GM21737 (cell line): ENCODE measurements at regions not wholly inside any gene's neighbourhood (a gene's known extent, or its start where the extent isn't known, plus 50 kb on each side); places are given as distances from the start of the nearest gene placed in this dataset.
"Not testable (repeated sequence)": the region's sequence is repeated elsewhere in the genome, so short reads cannot be mapped to it uniquely, and the experiment has no call there.

Experiments
- ATAC-seq: cut with Tn5 transposase; IDR thresholded peaks from one replicate; pipeline ENCODE4 v1.9.1; 2021; ENCODE audit warnings: mild to moderate bottlenecking, moderate library complexity; ENCODE audit not compliant: unreplicated experiment

DNA sequence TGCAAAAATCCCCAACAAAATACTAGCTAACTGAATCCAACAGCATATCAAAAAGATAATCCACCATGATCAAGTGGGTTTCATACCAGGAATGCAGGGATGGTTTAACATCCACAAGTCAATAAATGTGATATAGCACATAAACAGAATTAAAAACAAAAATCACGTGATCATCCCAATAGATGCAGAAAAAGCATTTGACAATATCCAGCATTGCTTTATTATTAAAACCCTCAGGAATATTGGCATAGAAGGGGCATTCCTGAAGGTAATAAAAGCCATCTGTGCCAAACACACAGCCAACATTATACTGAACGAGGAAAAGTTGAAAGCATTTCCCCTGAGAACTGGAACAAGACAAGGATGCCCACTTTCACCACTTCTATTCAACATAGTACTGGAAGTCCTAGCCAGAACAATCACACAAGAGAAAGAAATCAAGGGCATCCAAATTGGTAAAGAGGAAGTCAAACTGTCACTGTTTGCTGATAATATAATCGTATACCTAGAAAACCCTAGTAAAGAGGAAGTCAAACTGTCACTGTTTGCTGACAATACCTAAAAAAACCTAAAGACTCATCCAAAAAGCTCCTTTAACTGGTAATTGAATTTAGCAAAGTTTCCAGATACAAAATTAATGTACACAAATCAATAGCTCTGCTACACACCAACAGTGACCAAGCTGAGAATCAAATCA is 109.8 kb downstream of the RNASET2 start:
- ATAC-seq = not testable (repeated sequence)

DNA sequence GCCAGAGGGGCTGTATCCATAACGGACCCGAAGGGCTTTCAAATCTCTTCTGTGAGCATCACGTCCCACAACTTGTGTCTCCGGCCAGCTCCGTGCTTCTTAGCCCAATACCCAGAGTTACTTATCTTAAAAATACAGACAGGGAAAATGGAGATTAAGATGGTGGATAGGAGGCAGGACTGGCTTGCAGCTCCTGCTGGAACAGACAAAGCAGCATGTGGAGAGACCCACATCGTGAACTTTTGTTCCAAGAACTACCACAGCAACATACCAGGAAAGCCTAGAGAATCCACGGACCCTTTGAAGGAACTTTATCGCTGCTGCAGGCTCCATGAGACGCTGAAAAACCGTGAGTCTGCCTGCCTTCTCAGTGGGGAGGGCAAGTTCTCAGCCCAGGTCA is 113.7 kb downstream of the RNASET2 start:
- ATAC-seq = no peak

DNA sequence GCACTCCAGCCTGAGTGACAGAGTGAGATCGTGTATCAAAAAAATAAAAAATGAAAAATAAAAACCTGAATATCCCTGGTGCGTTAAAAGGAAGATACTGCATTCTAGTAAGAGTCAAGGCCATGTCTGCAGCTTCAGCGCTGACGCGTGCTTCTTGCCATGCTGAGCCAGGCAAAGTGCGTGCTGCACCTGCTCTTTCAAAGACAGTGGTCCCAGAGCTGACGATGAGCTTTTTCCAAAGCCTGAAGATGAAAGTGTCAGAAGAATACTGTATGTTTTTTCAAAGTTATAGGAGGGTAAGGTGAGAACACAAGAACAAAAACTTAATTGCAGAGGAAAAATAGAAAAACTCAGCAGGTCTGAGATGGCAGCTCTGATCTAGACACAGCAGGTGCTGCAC is 115.1 kb downstream of the RNASET2 start:
- ATAC-seq = no peak

GRCh38 chr6:166839569-166839968 is 116.8 kb downstream of the RNASET2 start:
- ATAC-seq = no peak

- no peak for ATAC-seq
Observed at GRCh38 chr6:166838987-166839386, 117.4 kb downstream of the RNASET2 start.

DNA sequence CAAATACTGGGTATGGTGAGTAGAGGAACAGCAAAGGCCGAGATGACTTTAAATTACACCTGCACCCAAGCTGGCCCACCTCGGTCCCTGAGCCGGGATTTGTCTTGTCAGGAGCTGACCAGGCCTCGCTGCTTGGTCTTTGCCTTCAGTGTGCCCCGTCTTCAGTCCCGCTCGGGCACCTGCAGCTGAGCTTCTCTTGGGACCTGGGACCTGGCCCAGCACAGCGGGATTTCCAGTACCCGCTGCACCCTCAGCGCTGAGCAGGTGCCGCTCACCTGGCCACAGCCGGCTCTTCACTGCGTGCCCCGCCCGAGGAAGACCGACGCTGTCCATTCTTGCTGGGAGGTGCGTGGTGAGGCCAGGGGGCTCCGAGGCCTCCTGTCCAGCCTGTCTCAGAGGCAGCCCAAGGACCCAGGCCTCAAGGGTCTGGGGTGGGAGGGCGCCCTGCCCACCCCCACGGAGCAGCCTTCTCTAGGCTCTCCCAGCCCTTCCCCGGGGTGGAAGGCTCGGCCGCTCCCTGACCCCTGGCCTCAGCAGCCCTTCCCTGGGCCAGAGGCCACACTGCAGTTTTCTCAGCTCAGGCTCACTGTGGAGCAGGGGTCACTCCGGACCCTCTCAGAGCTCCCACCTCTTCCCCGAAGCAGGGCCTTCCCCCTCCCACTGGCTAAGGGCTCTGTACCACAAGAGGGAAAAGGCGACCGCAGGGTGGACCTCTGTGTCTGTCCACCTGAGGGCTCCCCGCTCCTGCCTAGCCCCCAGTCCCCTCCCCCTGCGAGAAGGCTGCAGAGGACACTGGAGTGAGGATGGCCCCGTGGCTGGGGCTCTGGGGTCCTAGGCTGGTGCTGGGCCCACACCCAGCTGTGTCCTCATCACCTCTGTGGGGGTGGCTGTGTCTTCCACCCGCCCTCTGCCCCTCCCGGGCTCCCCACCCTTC is 119.3 kb downstream of the RNASET2 start:
- ATAC-seq = no peak

- no peak for ATAC-seq
Observed at GRCh38 chr6:166834049-166834448, 122.3 kb downstream of the RNASET2 start.

GRCh38 chr6:166830891-166831363 is 125.4 kb downstream of the RNASET2 start:
- peak; percentile 14 for ATAC-seq

GRCh38 chr6:166830185-166830890 is 126.0 kb downstream of the RNASET2 start:
- ATAC-seq = peak; percentile 86

DNA sequence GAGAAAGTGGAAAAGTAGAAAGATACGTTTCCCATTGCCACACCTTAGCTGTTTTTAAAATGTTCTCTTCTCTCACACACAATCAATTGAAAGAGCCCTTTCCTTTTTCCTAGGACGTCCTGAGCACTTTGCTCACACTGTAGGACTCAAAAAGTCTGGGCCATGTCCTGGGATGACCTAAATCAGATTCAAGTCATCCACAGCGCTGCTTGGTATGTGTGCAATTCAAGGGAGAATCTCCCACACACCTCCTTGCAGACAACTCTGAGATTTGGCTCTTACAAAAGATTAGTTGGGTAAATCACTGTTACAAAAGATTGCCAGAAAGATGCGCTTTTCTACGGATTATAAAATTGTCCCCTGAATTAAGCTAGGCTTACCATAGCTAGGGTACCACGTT is 130.1 kb downstream of the RNASET2 start:
- no peak for ATAC-seq

DNA sequence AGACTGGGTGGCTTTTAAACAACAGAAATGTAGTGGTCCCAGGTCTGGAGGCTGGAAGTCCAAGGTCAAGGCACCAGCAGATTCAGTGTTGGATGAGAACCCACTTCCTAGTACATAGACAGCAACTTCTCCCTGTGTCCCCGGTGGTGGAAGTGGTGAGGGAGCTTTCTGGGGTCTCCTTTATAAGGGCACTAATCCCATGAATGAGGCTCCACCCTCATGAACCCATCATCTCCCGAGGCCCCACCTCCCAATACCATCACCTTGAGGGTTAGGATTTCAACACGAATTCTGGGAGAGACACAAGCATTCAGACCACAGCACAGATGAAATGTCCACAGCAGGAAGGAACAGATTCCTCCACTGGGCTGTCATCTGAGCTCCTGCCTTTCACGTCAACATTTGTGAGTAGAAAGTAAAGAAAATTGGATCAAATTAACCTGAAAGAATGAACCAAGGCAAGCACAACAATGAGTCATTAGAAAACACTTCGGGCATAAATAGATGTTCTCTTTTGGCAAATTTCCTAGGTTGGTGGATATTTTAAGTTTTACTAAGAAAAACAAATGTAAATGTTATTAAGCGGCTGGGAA is 130.7 kb downstream of the RNASET2 start:
- ATAC-seq = no peak

DNA sequence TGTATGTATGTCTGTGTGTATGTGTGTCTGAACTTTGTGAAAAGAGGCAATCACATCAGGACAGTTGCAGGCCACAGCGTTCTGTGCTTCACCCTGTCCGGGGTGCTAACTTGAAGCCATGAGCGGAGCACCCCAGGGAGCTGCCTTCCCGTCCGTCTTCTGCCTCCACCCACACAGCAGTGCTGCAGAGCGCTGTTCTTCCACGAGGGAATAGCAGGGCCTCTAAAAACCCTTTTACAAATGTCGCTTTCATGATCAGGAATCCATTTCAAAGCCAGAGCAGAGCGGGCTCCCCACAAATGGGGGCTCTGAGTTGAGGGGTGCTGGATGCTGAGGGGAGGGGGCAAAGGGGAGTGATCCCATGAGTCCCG is 131.5 kb downstream of the RNASET2 start:
- no peak for ATAC-seq

DNA sequence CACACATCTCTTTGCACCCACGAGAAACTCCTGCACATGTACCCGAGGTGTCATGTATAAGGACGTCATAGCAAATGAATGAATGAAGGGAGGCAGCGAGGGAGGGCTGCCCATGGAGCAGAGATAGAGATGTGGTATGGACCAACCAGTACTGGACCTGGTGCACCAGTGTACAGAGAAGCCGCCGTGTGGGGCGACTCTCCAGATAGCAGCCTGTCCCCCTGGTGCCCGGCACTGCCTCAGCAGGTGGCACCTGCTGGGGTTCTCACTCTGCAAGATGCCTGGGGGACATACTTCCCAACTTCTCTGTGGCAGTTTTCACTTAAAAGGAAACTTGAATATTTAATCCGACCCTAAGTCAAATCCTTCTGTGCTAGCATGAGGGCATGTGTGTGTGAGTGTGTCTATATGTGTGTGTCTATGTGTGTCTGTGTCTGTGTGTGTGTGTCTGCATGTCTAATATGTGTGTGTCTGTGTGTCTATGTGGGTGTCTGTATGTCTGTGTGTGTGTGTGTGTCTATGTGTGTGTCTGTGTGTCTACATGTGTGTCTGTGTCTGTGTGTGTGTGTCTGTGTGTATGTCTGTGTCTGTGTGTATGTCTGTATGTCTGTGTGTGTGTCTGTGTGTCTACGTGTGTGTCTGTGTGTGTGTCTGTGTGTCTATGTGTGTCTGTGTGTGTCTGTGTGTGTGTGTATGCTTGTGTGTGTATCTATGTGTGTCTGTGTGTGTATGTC is 132.0 kb downstream of the RNASET2 start:
- no peak for ATAC-seq

- ATAC-seq = no peak
Observed at GRCh38 chr6:166822609-166823008, 133.7 kb downstream of the RNASET2 start.

- no peak for ATAC-seq
Observed at GRCh38 chr6:166820483-166820882, 135.9 kb downstream of the RNASET2 start.

DNA sequence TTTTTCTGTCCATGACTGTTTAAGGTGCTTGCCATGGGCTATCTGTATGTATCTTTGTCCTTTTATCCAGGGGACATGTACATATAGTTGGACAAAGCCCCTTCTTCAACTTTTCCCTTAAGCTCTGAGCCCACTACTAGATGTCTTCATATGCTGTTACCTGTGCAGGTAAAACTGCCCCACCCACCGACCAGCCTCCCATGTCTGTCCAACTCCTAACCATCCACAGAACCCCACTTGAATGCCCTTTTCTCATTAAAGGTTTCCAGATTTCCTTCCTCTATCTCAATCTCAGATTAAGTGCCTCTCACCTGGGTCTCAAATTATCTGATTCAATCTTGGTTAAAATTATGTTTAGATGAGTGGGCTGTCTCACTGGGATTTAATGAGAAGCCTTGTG is 136.3 kb downstream of the RNASET2 start:
- no peak for ATAC-seq

DNA sequence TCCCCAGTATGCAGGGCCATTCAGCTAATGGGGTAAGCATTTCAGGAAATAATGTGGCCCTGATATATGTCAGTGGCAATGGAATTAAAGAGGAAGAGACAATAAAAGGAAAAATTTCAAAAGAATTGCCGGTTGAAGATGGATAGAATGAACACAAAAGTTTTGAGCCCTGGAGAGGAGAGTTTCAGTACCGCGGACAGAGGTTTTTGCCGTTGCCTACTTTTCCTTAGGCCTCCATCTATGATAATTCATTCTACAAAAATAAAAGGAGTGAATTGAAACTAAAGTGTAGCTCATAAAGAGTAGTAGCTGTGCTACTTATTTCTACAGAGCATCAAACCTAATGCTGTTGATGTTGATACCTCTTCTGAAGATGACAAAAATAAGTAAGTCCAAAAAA is 140.7 kb downstream of the RNASET2 start:
- no peak for ATAC-seq

DNA sequence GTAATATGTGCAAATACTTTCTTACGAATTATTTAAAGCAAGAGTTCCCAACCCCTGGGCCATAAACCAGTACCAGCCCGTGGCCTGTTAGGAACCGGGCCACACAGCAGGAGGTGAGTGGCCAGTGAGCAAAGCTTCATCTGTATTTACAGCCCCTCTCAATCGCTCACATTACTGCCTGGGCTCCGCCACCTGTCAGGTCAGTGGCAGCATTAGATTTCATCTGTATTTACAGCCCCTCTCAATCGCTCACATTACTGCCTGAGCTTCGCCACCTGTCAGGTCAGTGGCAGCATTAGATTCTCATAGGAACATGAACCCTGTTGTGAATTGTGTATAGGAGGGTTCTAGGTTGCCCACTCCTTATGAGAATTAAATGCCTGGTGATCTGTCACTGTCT is 142.0 kb downstream of the RNASET2 start:
- ATAC-seq = no peak

DNA sequence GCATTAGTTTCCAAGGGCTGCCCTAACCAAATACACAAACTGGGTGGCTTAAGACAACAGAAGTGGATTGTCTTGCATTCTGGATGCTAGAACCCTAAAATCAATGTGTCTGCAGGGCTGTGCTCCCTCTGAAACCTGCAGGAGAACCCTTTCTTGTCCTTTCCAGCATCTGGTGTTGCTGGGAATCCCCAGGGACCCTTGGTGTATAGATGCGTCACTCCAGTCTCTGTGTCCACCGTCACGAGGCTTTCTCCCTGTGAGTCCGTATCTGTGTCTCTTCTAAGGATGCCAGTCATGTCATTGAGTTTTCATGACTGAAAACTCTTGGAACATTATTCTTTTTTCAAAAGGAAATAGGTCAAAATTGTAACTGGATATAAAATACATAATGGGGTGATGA is 142.9 kb downstream of the RNASET2 start:
- no peak for ATAC-seq

DNA sequence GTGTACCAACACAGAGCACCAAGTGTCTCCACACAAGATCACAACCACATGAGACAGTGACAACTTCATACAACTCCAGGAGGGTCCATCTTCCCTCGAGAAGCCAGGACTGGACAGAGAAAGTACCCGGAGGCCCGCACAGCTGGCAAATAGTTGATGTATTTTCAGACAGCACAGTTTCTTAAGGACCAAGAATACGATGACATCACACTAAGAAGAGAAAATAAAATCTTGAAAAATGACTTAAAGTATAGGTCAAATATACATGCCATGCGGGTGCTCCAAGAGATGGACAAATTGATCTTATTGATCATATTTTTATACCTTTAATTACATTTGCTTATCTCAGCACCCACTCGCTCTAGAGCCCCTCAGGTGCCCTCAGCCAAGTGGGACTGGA is 145.5 kb downstream of the RNASET2 start:
- ATAC-seq = no peak
